Hepatocyte (in vitro differentiated cells): ENCODE measurements at regions not wholly inside any gene's neighbourhood (a gene's known extent, or its start where the extent isn't known, plus 50 kb on each side); places are given as distances from the start of the nearest gene placed in this dataset.
"Not testable (repeated sequence)": the region's sequence is repeated elsewhere in the genome, so short reads cannot be mapped to it uniquely, and the experiment has no call there.

Experiments used
- EZH2 ChIP-seq: fragments of 200-600 bp; sonication (generic); IDR thresholded peaks from 2 replicates; pipeline ENCODE4 v1.6.1; 2016; ENCODE audit warnings: antibody characterized with exemption, mild to moderate bottlenecking, borderline replicate concordance
- EZH2phosphoT487 ChIP-seq: fragments of 200-600 bp; sonication (generic); IDR thresholded peaks from one replicate; pipeline ENCODE4 v1.6.1; 2018; ENCODE audit warnings: antibody characterized with exemption, mild to moderate bottlenecking, low read depth, moderate library complexity; ENCODE audit not compliant: unreplicated experiment, severe bottlenecking
- TF ChIP-seq, protein P1 (sequence below): fragments of 200-600 bp; sonication (generic); IDR thresholded peaks from 2 replicates; pipeline ENCODE4 v1.5.1; 2016; ENCODE audit warnings: antibody characterized with exemption, mild to moderate bottlenecking; ENCODE audit not compliant: poor library complexity

DNA sequence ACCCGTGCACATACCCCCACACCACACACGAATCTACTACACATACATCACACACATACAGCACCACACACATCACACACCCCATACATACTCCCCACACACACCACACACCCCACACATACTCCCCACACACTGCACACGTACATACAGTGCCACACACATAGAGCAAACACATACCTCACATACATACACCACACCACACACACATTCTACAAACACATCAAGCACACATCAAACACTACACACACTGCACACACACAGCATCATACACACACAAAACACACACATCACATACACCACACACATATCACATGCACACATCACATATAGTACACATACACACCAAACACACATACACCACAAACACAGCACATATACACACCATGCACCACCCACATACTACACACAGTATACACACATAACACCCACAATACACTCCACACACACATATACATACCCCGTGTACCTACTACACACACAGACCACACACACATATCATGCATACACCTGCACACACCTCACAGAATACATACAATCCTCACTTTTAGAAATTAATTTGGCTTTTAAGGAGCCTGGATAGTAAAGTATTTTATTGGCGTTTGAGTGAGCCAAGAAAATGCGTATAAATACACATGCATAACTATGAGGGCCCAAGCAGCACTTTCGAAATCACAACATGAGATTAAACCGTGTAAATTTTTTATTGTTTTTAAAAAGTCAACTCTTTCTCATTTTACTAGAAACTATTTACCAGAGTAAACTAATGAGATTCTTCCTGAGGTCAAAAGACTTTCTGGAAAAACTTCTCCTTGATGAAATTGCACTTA is 1461.4 kb downstream of the FOXD4L5 start:
- TF ChIP-seq, protein P1, sequence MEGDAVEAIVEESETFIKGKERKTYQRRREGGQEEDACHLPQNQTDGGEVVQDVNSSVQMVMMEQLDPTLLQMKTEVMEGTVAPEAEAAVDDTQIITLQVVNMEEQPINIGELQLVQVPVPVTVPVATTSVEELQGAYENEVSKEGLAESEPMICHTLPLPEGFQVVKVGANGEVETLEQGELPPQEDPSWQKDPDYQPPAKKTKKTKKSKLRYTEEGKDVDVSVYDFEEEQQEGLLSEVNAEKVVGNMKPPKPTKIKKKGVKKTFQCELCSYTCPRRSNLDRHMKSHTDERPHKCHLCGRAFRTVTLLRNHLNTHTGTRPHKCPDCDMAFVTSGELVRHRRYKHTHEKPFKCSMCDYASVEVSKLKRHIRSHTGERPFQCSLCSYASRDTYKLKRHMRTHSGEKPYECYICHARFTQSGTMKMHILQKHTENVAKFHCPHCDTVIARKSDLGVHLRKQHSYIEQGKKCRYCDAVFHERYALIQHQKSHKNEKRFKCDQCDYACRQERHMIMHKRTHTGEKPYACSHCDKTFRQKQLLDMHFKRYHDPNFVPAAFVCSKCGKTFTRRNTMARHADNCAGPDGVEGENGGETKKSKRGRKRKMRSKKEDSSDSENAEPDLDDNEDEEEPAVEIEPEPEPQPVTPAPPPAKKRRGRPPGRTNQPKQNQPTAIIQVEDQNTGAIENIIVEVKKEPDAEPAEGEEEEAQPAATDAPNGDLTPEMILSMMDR = not testable (repeated sequence)
- TF ChIP-seq EZH2, EZH2phosphoT487: not testable (repeated sequence)
